Astrocyte of the spinal cord (primary cell): ENCODE measurements at regions not wholly inside any gene's neighbourhood (a gene's known extent, or its start where the extent isn't known, plus 50 kb on each side); places are given as distances from the start of the nearest gene placed in this dataset.

ENCODE experiments used
- DNase-seq: peaks from one replicate; pipeline ENCODE4 v3.0.0; 2011; ENCODE audit warnings: low read depth, low spot score
- H3K4me3 ChIP-seq: 2 replicates; pipeline ENCODE4 v1.5.1; 2011; ENCODE audit warnings: low read depth, mild to moderate bottlenecking, low read length, moderate library complexity
- CTCF ChIP-seq: IDR thresholded peaks from 2 replicates; pipeline ENCODE4 v1.5.1; 2012; ENCODE audit warnings: low read depth, mild to moderate bottlenecking, low read length, inconsistent platforms
- in situ Hi-C: cut with HindIII; loops from 2 replicates; pipeline ENCODE4 v1.10.0; 2017; ENCODE audit warnings: low sequenced_read_pairs

GRCh38 chr18:54052732-54053429 lies 171.6 kb downstream of the MBD2 start:
- DNase-seq, result no peak
- H3K4me3 ChIP-seq, result no peak overlapping the region
- in situ Hi-C loops, result no loop called here
- no peak for TF ChIP-seq CTCF

- TF ChIP-seq CTCF, result no peak
- H3K4me3 ChIP-seq, result no peak overlapping the region
- DNase-seq, result no peak
- in situ Hi-C loops, result no loop called here
These were observed 172.2 kb downstream of the MBD2 start for GRCh38 chr18:54052259-54052658.

- DNase-seq, result no peak
- no peak overlapping the region for H3K4me3 ChIP-seq
- in situ Hi-C loops, result no loop called here
- peak; percentile 39 for TF ChIP-seq CTCF
These were observed 180.8 kb downstream of the MBD2 start for GRCh38 chr18:54043484-54044251.

GRCh38 chr18:54035927-54036326 lies 188.5 kb downstream of the MBD2 start:
- no peak for DNase-seq
- no peak for TF ChIP-seq CTCF
- no peak overlapping the region for H3K4me3 ChIP-seq
- in situ Hi-C loops, result no loop called here

- H3K4me3 ChIP-seq, result no peak overlapping the region
- no peak for DNase-seq
- in situ Hi-C loops, result no loop called here
- TF ChIP-seq CTCF, result no peak
These were observed 191.4 kb downstream of the MBD2 start for GRCh38 chr18:54033052-54033451.

- no peak for TF ChIP-seq CTCF
- in situ Hi-C loops, result no loop called here
- no peak overlapping the region for H3K4me3 ChIP-seq
- no peak for DNase-seq
These were observed 192.1 kb downstream of the MBD2 start for GRCh38 chr18:54032412-54032811.
